ENCODE measurements at regions not wholly inside any gene's neighbourhood (a gene's known extent, or its start where the extent isn't known, plus 50 kb on each side); places are given as distances from the start of the nearest gene placed in this dataset.

DNA sequence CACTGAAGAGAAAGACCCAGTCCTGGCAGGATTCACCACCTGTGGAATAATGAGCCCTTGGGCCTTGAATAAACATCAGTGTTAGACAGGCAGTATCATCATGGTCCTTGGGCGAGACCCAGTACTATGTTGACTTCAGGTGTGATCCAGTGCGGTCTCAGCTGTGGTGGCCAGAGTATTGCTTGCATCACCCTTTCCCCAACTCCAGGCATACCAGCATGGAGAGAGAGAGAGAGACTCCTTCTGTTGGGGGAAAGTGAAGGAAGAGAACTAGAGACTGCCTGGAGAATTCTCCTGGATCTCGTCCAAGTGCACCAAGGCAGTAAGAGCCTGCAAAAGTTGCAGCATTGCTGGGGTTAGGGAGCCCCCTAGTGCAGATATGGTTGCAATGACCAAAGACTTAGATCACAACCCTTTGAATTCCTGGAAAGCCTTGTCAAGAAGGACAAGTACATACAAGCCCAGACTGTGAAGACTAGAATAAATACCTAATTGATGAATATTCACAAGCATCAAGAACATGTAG lies 61.1 kb upstream of the VAMP7 start:
- TF ChIP-seq, protein P1, sequence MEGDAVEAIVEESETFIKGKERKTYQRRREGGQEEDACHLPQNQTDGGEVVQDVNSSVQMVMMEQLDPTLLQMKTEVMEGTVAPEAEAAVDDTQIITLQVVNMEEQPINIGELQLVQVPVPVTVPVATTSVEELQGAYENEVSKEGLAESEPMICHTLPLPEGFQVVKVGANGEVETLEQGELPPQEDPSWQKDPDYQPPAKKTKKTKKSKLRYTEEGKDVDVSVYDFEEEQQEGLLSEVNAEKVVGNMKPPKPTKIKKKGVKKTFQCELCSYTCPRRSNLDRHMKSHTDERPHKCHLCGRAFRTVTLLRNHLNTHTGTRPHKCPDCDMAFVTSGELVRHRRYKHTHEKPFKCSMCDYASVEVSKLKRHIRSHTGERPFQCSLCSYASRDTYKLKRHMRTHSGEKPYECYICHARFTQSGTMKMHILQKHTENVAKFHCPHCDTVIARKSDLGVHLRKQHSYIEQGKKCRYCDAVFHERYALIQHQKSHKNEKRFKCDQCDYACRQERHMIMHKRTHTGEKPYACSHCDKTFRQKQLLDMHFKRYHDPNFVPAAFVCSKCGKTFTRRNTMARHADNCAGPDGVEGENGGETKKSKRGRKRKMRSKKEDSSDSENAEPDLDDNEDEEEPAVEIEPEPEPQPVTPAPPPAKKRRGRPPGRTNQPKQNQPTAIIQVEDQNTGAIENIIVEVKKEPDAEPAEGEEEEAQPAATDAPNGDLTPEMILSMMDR (IDR thresholded peaks at IDR 0.05; ENCODE audit: extremely low read depth in 1 of 2, insufficient read depth in 1 of 2, low read depth in 1 of 2, low read length in 2 of 2) = peak; percentile 40 to 61
- TF ChIP-seq, protein P2, sequence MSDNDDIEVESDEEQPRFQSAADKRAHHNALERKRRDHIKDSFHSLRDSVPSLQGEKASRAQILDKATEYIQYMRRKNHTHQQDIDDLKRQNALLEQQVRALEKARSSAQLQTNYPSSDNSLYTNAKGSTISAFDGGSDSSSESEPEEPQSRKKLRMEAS (IDR thresholded peaks at IDR 0.05; ENCODE audit: insufficient read depth, insufficient read length) = no peak
- TF ChIP-seq EZH2 (IDR thresholded peaks at IDR 0.05; ENCODE audit: borderline replicate concordance, low read depth, low read length, severe bottlenecking) = no peak
- TF ChIP-seq MYC (IDR thresholded peaks at IDR 0.05; ENCODE audit: low read depth, low read length) = no peak
- no peak for TF ChIP-seq POLR2A (IDR thresholded peaks at IDR 0.05; ENCODE audit: low read depth, low read length)
- TF ChIP-seq FOS (IDR thresholded peaks at IDR 0.05; ENCODE audit: borderline replicate concordance, insufficient read depth, low read length) = no peak
- no peak for TF ChIP-seq POLR2AphosphoS5 (IDR thresholded peaks at IDR 0.05; ENCODE audit: insufficient read depth, low read depth, low read length)
- no peak for TF ChIP-seq JUN (IDR thresholded peaks at IDR 0.05; ENCODE audit: borderline replicate concordance, insufficient read depth, insufficient read length, low read depth)

Measured in endothelial cell of umbilical vein (primary cell).